ENCODE measurements at regions not wholly inside any gene's neighbourhood (a gene's known extent, or its start where the extent isn't known, plus 50 kb on each side); places are given as distances from the start of the nearest gene placed in this dataset.

DNA sequence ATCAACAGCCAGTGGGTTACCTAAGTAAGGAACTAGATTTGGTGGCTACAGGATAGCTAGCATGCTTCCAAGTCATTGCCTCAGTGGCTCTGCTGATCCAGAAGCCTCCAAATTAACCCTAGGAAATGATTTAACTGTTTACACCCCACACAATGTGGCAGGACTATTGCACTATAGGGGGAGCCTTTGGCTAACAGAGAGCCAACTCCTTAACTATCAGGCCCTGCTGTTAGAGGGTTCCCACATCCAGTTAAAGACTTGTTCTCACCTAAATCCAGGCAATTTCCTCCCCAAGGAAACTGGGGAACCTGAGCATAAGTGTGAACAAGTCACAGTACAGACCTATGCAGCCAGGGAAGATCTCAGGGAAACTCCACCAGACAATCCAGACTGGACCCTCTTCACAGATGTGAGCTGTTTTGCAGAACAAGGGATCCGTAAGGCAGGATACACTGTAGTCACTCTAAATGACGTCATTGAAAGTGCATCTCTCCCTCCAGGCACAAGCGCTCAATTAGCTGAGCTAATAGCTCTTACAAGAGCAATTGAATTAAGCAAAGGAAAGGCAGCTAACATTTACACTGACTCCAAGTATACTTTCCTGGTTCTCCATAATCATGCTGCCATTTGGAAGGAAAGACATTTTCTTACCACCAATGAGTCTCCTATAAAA lies 185.3 kb upstream of the SPOCK3 start:
- TF ChIP-seq, protein P1, sequence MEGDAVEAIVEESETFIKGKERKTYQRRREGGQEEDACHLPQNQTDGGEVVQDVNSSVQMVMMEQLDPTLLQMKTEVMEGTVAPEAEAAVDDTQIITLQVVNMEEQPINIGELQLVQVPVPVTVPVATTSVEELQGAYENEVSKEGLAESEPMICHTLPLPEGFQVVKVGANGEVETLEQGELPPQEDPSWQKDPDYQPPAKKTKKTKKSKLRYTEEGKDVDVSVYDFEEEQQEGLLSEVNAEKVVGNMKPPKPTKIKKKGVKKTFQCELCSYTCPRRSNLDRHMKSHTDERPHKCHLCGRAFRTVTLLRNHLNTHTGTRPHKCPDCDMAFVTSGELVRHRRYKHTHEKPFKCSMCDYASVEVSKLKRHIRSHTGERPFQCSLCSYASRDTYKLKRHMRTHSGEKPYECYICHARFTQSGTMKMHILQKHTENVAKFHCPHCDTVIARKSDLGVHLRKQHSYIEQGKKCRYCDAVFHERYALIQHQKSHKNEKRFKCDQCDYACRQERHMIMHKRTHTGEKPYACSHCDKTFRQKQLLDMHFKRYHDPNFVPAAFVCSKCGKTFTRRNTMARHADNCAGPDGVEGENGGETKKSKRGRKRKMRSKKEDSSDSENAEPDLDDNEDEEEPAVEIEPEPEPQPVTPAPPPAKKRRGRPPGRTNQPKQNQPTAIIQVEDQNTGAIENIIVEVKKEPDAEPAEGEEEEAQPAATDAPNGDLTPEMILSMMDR (IDR thresholded peaks at IDR 0.05; ENCODE audit: insufficient read depth, low read depth, low read length) = no peak
- no peak for TF ChIP-seq EZH2 (IDR thresholded peaks at IDR 0.05; ENCODE audit: insufficient read depth, low read length)

All from astrocyte (in vitro differentiated cells and primary cell).